Body of pancreas (tissue), 4 donors: ENCODE measurements at regions not wholly inside any gene's neighbourhood (a gene's known extent, or its start where the extent isn't known, plus 50 kb on each side); places are given as distances from the start of the nearest gene placed in this dataset.

ENCODE experiments used
- ATAC-seq: fragments of 150-250 bp; one replicate; pipeline ENCODE4 v1.9.1; 2016
- DNase-seq, 4 donors: peaks; one replicate each; pipeline ENCODE4 v3.0.0-alpha.2; 2019
- H3K27ac ChIP-seq, 4 donors: fragments of 200-600 bp; sonication (generic); 1 replicate in 3 of 4; 2 replicates in 1 of 4; pipeline versions ENCODE4 v1.5.1 to v1.6.1; 2016 to 2019; ENCODE audit warnings: mild to moderate bottlenecking in 1 of 4, mixed read lengths in 1 of 4, moderate library complexity in 1 of 4
- H3K27me3 ChIP-seq, 2 donors: fragments of 200-600 bp; sonication (generic); one replicate each; pipeline ENCODE4 v1.6.0; 2016; ENCODE audit warnings: mild to moderate bottlenecking in 1 of 2
- H3K36me3 ChIP-seq, 2 donors: fragments of 200-600 bp; sonication (generic); replicated peaks in 1 of 2; 2 replicates each; pipeline ENCODE4 v1.5.1; 2016; ENCODE audit warnings: low read depth in 2 of 2; ENCODE audit not compliant: insufficient read depth in 1 of 2
- H3K4me1 ChIP-seq: fragments of 200-600 bp; sonication (generic); one replicate; pipeline ENCODE4 v1.6.0; 2016
- H3K4me3 ChIP-seq, 2 donors: fragments of 200-600 bp; sonication (generic); 1 replicate in 1 of 2; 2 replicates in 1 of 2; pipeline ENCODE4 v1.5.1; 2016 to 2019
- H3K9me3 ChIP-seq, 3 donors: fragments of 200-600 bp; sonication (generic); 1 replicate in 2 of 3; 2 replicates in 1 of 3; pipeline ENCODE4 v1.5.1; 2016
- POLR2A ChIP-seq, 3 donors: fragments of 450-650 bp; IDR thresholded peaks; one replicate each; pipeline ENCODE4 v1.6.1; 2016; ENCODE audit warnings: antibody characterized with exemption in 3 of 3, mild to moderate bottlenecking in 2 of 3
- WGBS, 2 donors: methylation state at CpG; one replicate each; pipeline ENCODE4 v1.1.5; 2017; 5-methylcytosine and 5-hydroxymethylcytosine counted together
- intact Hi-C: fragments of 100-400 bp; cut with DNase I; formaldehyde crosslinking; loops from one replicate; pipeline ENCODE4 v1.15.1; 2023
- TF ChIP-seq, protein P1 (sequence below), 7 experiments: fragments of 450-650 bp in 4 of 7; fragments of 200-600 bp in 3 of 7; sonication (generic) in 3 of 7; IDR thresholded peaks; one replicate each; pipeline ENCODE4 v1.5.1; 2016 to 2019; ENCODE audit warnings: antibody characterized with exemption in 7 of 7

DNA sequence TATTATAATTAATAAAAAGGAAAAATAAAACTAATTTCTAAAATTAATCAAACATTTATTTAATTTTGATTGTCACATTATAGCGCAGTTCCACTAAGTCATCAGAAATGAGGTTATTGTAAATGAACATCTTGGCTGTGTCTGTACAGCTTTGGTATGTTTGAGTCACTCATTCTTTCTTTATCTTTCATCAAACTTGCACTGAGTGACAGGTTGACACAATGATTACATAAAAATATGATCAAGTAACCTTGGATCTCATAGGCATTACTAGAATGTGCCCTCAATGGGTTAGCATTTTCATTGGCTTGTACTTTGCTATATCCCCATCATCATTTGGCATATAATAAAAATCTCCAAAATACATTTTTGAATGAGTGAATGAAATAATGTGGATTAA, 1353.2 kb upstream of the ADGRL2 start:
- H3K9me3 ChIP-seq = no peaks in the 10 kb centered on the region
- H3K27me3 ChIP-seq = no peaks in the 10 kb centered on the region
- H3K4me3 ChIP-seq = no peak overlapping the region
- no peak overlapping the region for H3K27ac ChIP-seq
- 89 to 98% methylated on average over 1 of the region's 1 CpG for WGBS, 2 donors
- H3K36me3 ChIP-seq = no peaks in the 10 kb centered on the region
- TF ChIP-seq, protein P1, sequence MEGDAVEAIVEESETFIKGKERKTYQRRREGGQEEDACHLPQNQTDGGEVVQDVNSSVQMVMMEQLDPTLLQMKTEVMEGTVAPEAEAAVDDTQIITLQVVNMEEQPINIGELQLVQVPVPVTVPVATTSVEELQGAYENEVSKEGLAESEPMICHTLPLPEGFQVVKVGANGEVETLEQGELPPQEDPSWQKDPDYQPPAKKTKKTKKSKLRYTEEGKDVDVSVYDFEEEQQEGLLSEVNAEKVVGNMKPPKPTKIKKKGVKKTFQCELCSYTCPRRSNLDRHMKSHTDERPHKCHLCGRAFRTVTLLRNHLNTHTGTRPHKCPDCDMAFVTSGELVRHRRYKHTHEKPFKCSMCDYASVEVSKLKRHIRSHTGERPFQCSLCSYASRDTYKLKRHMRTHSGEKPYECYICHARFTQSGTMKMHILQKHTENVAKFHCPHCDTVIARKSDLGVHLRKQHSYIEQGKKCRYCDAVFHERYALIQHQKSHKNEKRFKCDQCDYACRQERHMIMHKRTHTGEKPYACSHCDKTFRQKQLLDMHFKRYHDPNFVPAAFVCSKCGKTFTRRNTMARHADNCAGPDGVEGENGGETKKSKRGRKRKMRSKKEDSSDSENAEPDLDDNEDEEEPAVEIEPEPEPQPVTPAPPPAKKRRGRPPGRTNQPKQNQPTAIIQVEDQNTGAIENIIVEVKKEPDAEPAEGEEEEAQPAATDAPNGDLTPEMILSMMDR (IDR thresholded peaks at IDR 0.05) = no peak
- TF ChIP-seq POLR2A (IDR thresholded peaks at IDR 0.05) = no peak
- H3K4me1 ChIP-seq = no peaks in the 10 kb centered on the region
- DNase-seq = no peak
- ATAC-seq = no peak
- intact Hi-C loops = no loop called here

DNA sequence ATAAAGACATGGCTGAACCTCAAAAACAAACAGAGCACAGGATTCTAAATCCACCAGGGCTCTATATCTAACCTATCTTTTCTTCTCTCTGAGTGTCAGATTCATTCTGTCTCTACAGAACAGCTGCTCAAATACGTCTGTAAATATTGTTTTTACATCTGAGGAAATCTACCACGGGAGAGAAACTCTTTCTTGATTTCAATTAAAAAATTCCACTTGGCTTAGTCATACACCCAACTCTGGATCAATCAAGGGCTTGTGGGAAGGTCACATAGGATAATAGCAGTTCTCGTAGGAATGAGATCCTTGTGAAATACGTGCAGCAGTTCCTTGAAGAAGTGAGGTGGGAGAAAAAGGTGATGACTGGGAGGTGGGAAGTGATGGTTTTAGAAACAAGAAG, 1355.7 kb upstream of the ADGRL2 start:
- ATAC-seq (no peak), DNase-seq (no peak)
- Histone ChIP-seq H3K4me3 (no peak overlapping the region), H3K36me3 (no peaks in the 10 kb centered on the region), H3K4me1 (no peaks in the 10 kb centered on the region), H3K27me3 (no peaks in the 10 kb centered on the region), H3K9me3 (no peaks in the 10 kb centered on the region), H3K27ac (no peak overlapping the region)
- TF ChIP-seq, protein P1 (IDR thresholded peaks at IDR 0.05) = no peak
- no peak for TF ChIP-seq POLR2A (IDR thresholded peaks at IDR 0.05)
- WGBS, 2 donors = 18 to 36% methylated on average over 4 of the region's 4 CpGs
- intact Hi-C loops = no loop called here

DNA sequence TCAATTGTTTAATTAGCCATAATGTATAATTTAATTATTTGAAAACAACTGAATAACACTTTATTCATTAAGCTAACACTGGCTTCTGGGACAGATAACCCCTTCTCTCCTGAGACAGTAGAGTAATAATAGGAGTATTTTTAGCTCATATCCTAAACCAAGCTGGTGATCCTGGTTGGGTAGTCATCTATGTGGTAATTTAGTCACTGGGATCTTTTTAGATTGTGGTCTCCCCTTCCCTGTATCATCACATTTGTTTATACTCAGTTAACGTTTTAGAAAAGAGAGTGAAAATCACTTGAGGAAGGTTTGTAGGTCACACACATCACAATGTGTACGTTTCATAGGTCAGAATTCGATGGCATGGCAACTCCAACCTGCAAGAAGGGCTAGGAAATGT, 1356.6 kb upstream of the ADGRL2 start:
- DNase-seq (no peak), ATAC-seq (no peak)
- no peaks in the 10 kb centered on the region for H3K9me3 ChIP-seq
- no peaks in the 10 kb centered on the region for H3K36me3 ChIP-seq
- H3K27ac ChIP-seq = no peak overlapping the region
- WGBS, 2 donors = 33 to 42% methylated on average over 3 of the region's 3 CpGs
- no peaks in the 10 kb centered on the region for H3K27me3 ChIP-seq
- intact Hi-C loops = no loop called here
- no peak for TF ChIP-seq POLR2A (IDR thresholded peaks at IDR 0.05)
- TF ChIP-seq, protein P1 (IDR thresholded peaks at IDR 0.05) = no peak
- no peaks in the 10 kb centered on the region for H3K4me1 ChIP-seq
- no peak overlapping the region for H3K4me3 ChIP-seq

DNA sequence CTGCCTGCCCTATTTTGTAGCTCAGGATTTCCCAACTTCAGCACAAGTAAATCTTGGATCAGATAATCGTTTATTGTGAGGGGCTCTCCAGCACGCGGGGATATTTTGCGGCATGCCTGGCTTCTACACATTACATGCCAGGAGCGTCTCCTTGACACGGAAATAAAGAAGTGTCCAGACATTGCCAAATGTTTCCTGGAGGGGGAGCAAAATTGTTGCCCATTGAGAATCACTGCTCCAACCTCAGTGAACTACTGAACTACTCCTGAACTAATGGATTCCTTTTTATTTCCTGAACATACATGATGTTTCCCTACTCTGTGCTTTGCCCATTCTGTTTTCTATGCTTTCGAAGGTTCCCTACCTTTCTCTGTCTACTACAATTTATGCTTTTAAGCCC, 1359.1 kb upstream of the ADGRL2 start:
- no peaks in the 10 kb centered on the region for H3K27me3 ChIP-seq
- no peak overlapping the region for H3K4me3 ChIP-seq
- H3K36me3 ChIP-seq = no peaks in the 10 kb centered on the region
- ATAC-seq (no peak), DNase-seq (no peak)
- H3K27ac ChIP-seq = no peak overlapping the region
- intact Hi-C loops = no loop called here
- TF ChIP-seq, protein P1 (IDR thresholded peaks at IDR 0.05) = no peak
- H3K9me3 ChIP-seq = no peaks in the 10 kb centered on the region
- 60 to 68% methylated on average over 7 of the region's 7 CpGs for WGBS, 2 donors
- no peaks in the 10 kb centered on the region for H3K4me1 ChIP-seq

DNA sequence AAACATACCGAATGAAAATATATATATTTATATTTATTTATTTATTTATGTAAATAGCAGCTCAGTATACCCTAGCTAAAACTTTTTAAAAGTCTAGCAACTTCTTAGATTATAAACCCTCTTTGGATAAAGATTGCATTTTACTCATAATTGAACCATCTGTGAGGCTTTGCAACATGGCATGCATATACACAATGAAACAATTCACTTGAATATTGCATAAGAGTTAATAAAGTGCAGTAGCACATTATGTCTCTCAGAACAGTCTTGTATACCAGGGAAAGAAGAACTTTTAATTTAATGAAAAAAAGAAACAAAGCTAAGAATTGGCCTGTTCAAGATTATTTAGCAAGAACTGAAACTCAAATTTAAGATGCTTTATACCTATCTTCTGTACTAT, 1363.9 kb upstream of the ADGRL2 start:
- H3K27ac ChIP-seq = no peak overlapping the region
- TF ChIP-seq, protein P1 (IDR thresholded peaks at IDR 0.05) = no peak
- TF ChIP-seq POLR2A (IDR thresholded peaks at IDR 0.05) = no peak

More for the DNA sequence above, 1363.9 kb upstream of the ADGRL2 start:
- Histone ChIP-seq H3K36me3 (no peaks in the 10 kb centered on the region), H3K27me3 (no peaks in the 10 kb centered on the region), H3K4me1 (no peaks in the 10 kb centered on the region), H3K4me3 (no peak overlapping the region), H3K9me3 (no peaks in the 10 kb centered on the region)
- intact Hi-C loops = no loop called here
- WGBS, 2 donors = 64 to 68% methylated on average over 1 of the region's 1 CpG
- no peak for DNase-seq
- no peak for ATAC-seq
